Amygdala (tissue), 56 donors: ENCODE measurements at regions not wholly inside any gene's neighbourhood (a gene's known extent, or its start where the extent isn't known, plus 50 kb on each side); places are given as distances from the start of the nearest gene placed in this dataset.

ENCODE experiments used
- DNase-seq, 56 donors: peaks; one replicate each; lab custom pipeline; 2025; lab: John Stamatoyannopoulos, UW

- DNase-seq, result no peak
Observed at GRCh38 chr11:103659206-103659618, 377.2 kb upstream of the DDI1 start.

GRCh38 chr11:103659743-103660142 lies 376.7 kb upstream of the DDI1 start:
- DNase-seq, result no peak

DNA sequence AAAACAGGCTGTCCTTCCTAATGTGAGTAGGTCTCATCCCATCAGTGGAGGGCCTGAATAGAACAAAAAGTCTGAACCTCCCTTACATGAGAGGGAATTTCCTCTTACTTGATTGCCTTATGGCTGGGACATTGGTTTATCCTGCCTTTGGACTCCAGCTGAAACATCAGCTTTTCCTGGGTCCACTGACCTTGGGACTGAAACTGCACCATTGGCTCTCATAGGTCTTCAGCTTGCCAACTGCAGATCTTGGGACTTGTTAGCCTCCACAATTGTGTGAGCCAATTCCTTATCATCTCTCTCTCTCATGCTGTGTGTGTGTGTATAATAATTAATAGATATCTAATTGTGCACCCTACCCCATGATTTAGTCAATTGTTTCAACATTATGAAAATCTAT lies 375.3 kb upstream of the DDI1 start:
- DNase-seq, result no peak

GRCh38 chr11:103661991-103662390 lies 374.4 kb upstream of the DDI1 start:
- DNase-seq, result no peak

GRCh38 chr11:103662880-103663279 lies 373.6 kb upstream of the DDI1 start:
- DNase-seq, result no peak

DNA sequence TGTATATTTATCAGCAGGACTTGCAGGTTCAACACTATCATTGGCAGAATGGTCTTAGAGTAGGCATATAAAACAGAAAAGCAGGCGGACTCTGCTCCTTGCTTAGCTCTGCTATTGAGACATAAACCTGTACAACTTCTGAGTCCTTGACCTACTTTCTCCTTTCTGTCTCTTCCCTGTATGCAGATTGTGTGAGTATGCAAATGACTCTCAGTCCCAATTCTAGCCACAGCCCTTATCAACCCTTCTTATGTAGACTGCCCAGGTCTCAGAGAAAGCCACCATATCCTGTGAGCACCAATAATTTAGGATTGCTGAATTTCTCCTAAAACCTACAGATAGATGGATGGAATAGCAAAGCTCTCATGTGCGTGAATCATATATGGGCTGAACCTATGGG lies 367.6 kb upstream of the DDI1 start:
- no peak for DNase-seq

GRCh38 chr11:103671143-103671651 lies 365.2 kb upstream of the DDI1 start:
- DNase-seq, result no peak

DNA sequence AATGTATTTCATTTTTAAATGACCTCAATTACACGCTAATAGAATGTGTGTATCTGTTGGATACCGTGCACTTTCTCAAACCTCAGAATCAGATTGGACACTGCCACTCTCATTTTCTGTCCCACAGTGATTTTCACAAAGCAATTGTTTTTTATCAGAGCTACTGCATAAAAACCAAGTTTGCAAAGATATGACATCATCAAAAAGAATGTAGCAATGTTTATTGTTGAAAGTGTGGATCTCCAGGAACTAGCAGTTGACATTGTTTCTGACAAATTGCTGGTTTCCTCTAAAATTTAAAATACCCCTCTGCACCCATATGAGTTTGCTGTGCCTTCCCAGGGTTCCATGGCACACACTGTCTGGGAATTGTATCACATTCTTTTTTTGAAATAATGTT lies 362.7 kb upstream of the DDI1 start:
- no peak for DNase-seq

DNA sequence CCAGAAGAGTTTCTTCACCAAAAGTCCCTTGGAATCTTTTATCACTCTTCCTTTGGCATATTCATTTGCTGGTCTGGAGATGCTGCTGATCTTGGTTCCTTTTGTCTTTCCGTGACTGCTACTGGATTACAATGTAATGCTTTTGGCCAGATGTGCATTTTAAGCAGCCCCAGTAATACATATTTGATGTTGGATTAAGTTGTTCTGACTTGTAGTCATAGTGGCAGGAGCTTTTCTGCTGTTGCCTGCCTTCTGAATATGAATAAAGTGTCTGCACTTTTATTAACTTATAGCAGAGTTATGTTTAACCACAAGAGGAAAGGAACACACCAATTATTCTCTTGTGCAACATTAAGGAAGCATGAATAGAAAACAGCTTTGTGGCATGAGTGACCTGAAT lies 360.0 kb upstream of the DDI1 start:
- DNase-seq, result no peak

DNA sequence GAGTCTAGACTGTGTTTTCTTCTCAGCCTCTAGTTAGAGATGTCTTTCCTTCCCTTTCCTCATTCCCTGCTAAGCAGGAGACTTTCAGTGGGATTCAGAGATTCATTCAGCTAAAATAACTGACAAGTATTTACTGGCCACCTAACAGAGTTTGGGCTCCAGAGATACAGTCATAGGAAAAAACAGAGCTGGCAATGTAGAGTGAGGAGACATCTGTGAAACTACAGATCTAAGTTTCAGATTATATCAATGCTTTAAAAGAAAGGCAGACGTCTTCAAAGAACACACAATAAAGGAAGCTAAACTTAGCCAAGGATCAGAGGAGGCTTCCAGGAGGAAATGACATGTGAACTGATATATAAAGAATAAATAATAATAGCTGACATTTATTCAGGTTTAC lies 355.6 kb upstream of the DDI1 start:
- DNase-seq, result no peak

GRCh38 chr11:103681855-103682254 lies 354.6 kb upstream of the DDI1 start:
- no peak for DNase-seq

GRCh38 chr11:103682318-103683184 lies 353.9 kb upstream of the DDI1 start:
- peak in 53 of 56 donors; percentile 1 to 82 (median 36) for DNase-seq

- DNase-seq, result no peak
Observed at GRCh38 chr11:103683576-103683975, 352.9 kb upstream of the DDI1 start.

DNA sequence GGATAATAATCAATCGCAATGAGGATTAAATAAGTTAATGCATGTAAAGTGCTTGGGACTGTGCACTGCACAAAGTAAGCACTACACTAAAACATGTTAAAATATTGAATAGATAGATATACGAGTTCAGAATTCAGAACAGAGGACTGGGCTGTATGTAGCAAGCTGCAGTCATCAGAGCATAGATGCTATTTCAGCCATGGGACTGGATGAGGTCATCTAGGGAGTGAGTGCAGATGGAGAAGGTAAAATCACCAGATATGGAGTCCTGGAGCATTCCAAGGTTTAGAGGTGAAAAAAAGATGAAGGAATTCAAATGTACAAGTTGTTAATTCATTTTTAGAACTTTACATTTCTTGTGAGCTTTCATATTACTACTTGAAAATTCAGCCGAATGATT lies 347.5 kb upstream of the DDI1 start:
- no peak for DNase-seq

GRCh38 chr11:103690356-103690755 lies 346.1 kb upstream of the DDI1 start:
- no peak for DNase-seq

GRCh38 chr11:103696123-103696522 lies 340.3 kb upstream of the DDI1 start:
- DNase-seq, result no peak

- DNase-seq, result no peak
Observed at GRCh38 chr11:103699216-103699615, 337.2 kb upstream of the DDI1 start.

DNA sequence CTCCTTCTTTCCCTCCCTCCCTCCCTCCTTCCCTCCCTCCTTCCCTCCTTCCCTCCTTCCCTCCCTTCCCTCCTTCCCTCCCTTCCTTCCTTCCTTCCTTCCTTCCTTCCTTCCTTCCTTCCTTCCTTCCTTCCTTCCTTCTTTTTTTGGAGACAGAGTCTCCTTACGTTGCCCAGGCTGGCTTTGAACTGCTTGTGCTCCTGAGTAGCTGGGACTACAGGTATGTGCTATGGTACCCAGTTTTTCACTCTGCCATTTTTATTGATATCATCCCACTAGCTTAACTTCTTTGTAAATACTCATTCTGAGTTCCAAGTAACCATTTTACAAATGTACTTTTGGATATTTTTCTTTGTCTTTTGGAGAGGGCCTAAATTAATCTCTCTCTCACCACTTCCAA lies 336.8 kb upstream of the DDI1 start:
- DNase-seq, result no peak

DNA sequence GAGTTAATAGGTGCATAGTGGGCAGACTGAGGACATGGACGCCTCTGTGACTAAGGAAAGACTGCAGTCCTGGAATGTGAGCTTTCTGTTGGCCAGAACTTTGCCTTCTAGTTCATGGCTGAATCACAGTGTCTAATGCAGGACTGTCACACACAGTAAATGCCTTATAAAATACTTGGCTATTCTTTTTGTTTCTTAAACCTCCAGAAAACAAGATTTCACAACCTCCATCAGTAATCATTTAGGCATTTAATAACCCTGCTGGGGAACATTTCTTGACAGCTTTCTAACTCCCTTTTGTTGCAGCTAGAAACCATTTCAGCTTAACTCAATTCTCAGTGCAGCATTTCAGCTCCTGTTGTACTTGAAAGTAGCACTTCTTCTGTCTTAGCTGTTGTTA lies 335.8 kb upstream of the DDI1 start:
- DNase-seq, result no peak

DNA sequence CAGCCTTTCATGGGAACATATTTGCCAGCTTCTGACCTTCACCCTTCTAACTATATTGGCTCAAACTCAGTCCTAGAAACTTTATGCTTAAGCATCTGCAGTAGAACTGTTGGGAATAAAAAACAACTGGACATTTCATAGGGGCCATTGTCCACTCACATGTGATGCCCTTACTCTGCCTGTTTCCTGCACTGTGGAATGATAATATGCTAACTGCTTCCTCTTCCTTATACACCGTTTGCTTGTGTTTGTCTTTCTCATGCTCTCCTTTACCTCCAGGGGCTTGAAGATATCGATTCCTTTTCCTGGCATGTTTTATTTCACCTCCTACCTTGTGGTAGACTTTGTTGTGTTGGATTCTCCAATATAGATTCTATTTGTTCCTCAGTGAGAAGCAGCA lies 333.0 kb upstream of the DDI1 start:
- DNase-seq, result no peak

GRCh38 chr11:103703954-103704353 lies 332.5 kb upstream of the DDI1 start:
- no peak for DNase-seq

DNA sequence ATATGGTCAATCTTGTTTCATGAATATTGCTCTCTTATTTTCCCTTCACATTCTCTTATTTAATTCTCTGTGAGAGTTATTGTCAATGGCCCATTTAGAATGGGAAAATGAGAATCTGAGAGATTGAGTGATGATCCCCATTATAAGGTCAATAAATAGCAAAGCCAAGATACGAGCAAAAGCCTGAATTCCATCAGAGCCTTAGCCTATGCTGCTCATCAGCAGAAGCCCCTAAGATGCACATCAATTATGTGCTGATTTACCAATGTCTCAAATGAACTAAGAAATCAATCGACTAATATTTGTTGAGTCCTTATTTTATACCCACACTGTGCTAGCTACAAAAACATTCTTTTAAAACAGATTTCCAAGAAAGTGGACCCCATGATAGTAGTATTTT lies 330.8 kb upstream of the DDI1 start:
- DNase-seq, result no peak

- no peak for DNase-seq
Observed at GRCh38 chr11:103709371-103709770, 327.1 kb upstream of the DDI1 start.
